ENCODE measurements at regions not wholly inside any gene's neighbourhood (a gene's known extent, or its start where the extent isn't known, plus 50 kb on each side); places are given as distances from the start of the nearest gene placed in this dataset.

- Histone ChIP-seq H3K4me3 (ENCODE audit: low read depth, low read length) (no peak overlapping the region), H3K27ac (ENCODE audit: low read depth, low read length) (no peak overlapping the region), H3K9me3 (ENCODE audit: control insufficient read depth, insufficient read depth, low read length) (no peaks in the 10 kb centered on the region; the same call in 1 of the 2 replicates), H3K27me3 (ENCODE audit: control insufficient read depth, insufficient read depth, low read length) (peaks cover 2% of the 10 kb centered on the region)
- POLR2A ChIA-PET = no interaction called here
- no peak for DNase-seq (ENCODE audit: low read depth, low spot score)
- TF ChIP-seq CTCF (IDR thresholded peaks at IDR 0.05; ENCODE audit: low read depth, low read length) = no peak
- CTCF ChIA-PET = no interaction called here
Observed at GRCh38 chr2:120616261-120616660, 119.4 kb upstream of the GLI2 start.

DNA sequence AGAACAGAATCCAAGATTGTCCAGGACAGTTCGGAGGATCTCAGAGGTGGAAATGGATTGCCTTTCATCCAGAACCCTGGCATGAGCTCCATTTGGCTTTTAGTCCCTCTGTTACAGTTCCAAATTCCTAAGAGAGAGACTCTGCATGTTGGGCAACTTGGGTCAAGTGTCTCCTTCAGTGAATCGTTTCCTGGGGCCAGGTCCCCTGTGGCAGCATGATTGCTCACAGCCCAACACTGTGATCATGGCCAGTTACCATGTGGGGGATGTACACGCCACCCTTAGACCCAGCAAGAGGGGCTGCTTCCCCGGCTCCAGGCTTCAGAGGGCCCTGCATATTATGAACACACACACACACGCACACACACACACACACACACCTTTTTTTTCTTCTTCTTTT lies 118.6 kb upstream of the GLI2 start:
- no peak overlapping the region for H3K4me3 ChIP-seq (ENCODE audit: low read depth, low read length)
- peaks cover 2% of the 10 kb centered on the region for H3K27me3 ChIP-seq (ENCODE audit: control insufficient read depth, insufficient read depth, low read length)
- ChIA-PET POLR2A (no interaction called here), CTCF (no interaction called here)
- DNase-seq (ENCODE audit: low read depth, low spot score) = no peak
- H3K27ac ChIP-seq (ENCODE audit: low read depth, low read length) = no peak overlapping the region
- peaks cover under 1% of the 10 kb centered on the region; the same call in 1 of the 2 replicates for H3K9me3 ChIP-seq (ENCODE audit: control insufficient read depth, insufficient read depth, low read length)
- no peak for TF ChIP-seq CTCF (IDR thresholded peaks at IDR 0.05; ENCODE audit: low read depth, low read length)

GRCh38 chr2:120618830-120619229 lies 116.8 kb upstream of the GLI2 start:
- DNase-seq (ENCODE audit: low read depth, low spot score) = no peak
- CTCF ChIA-PET = interaction anchor here (0.7 kb wide), 2 partner anchors 14 to 188 kb away, joined by 5 read pairs; no protein-coding TSS in a partner anchor
- Histone ChIP-seq H3K9me3 (ENCODE audit: control insufficient read depth, insufficient read depth, low read length) (peaks cover 13% of the 10 kb centered on the region), H3K27ac (ENCODE audit: low read depth, low read length) (no peak overlapping the region), H3K27me3 (ENCODE audit: control insufficient read depth, insufficient read depth, low read length) (peaks cover 2% of the 10 kb centered on the region), H3K4me3 (ENCODE audit: low read depth, low read length) (no peak overlapping the region)
- POLR2A ChIA-PET = no interaction called here
- no peak for TF ChIP-seq CTCF (IDR thresholded peaks at IDR 0.05; ENCODE audit: low read depth, low read length)

- Histone ChIP-seq H3K9me3 (ENCODE audit: control insufficient read depth, insufficient read depth, low read length) (peaks cover 13% of the 10 kb centered on the region), H3K27ac (ENCODE audit: low read depth, low read length) (no peak overlapping the region), H3K27me3 (ENCODE audit: control insufficient read depth, insufficient read depth, low read length) (peaks cover 2% of the 10 kb centered on the region), H3K4me3 (ENCODE audit: low read depth, low read length) (no peak overlapping the region)
- DNase-seq (ENCODE audit: low read depth, low spot score) = no peak
- CTCF ChIA-PET = no interaction called here
- no peak for TF ChIP-seq CTCF (IDR thresholded peaks at IDR 0.05; ENCODE audit: low read depth, low read length)
- POLR2A ChIA-PET = no interaction called here
Observed at GRCh38 chr2:120619579-120619978, 116.1 kb upstream of the GLI2 start.

- Histone ChIP-seq H3K4me3 (ENCODE audit: low read depth, low read length) (no peak overlapping the region), H3K27ac (ENCODE audit: low read depth, low read length) (no peak overlapping the region), H3K27me3 (ENCODE audit: control insufficient read depth, insufficient read depth, low read length) (peaks cover 4% of the 10 kb centered on the region), H3K9me3 (ENCODE audit: control insufficient read depth, insufficient read depth, low read length) (peaks cover 13% of the 10 kb centered on the region)
- no peak for TF ChIP-seq CTCF (IDR thresholded peaks at IDR 0.05; ENCODE audit: low read depth, low read length)
- DNase-seq (ENCODE audit: low read depth, low spot score) = no peak
- CTCF ChIA-PET = no interaction called here
- POLR2A ChIA-PET = no interaction called here
Observed at GRCh38 chr2:120620025-120620793, 115.5 kb upstream of the GLI2 start.

All from AG04450 (cell line).